GM18505 (cell line): ENCODE measurements at regions not wholly inside any gene's neighbourhood (a gene's known extent, or its start where the extent isn't known, plus 50 kb on each side); places are given as distances from the start of the nearest gene placed in this dataset.

Source experiments
- ATAC-seq: cut with Tn5 transposase; IDR thresholded peaks from one replicate; pipeline ENCODE4 v1.9.1; 2021; ENCODE audit not compliant: unreplicated experiment
- POLR2A ChIP-seq: IDR thresholded peaks from 4 replicates; pipeline ENCODE4 v1.6.1; 2011; ENCODE audit warnings: borderline replicate concordance; ENCODE audit not compliant: insufficient read depth, insufficient read length; ENCODE audit errors: extremely low read depth

DNA sequence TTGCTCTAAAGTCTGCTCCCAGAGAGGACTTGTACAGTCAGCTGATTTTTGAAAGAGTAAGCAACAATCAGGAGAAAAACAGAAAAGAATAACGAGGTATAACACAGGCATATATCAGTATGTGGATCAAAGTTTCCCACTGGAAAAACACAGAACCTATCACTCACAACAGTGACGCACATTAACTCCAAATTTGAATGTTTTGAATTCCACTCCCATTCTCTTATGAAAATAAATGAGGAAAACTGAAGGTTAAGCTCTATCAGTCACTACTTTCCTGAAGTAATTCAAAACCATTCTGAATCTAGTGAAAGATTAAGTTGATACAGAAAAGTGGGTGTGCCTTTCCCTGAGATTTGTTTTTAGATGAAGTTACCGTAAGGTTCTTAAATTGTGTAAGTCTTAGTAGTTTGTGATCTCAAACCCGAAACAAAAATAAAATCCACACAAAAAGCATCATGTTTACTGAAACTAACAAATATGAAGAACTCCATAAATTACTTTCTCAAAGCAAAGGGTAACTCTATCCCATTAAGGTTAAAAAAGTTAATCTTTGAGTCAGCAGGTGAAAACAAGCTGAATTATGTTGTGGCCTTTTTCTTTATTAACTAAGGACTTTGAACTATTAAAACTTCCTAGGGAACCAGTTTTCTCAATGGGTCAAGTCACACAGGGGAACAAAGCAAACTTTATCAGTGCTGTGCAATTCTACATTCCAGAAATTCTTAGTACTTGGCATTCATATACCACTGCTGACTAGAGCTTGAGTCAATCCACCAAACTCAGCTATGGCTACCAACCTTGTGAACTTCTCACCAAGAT lies 115.7 kb downstream of the OGFRL1 start:
- no peak for TF ChIP-seq POLR2A
- no peak for ATAC-seq

GRCh38 chr6:71404967-71405278 lies 116.3 kb downstream of the OGFRL1 start:
- TF ChIP-seq POLR2A: no peak
- no peak for ATAC-seq

- ATAC-seq: no peak
- no peak for TF ChIP-seq POLR2A
These were observed 116.8 kb downstream of the OGFRL1 start for GRCh38 chr6:71405416-71405815.

GRCh38 chr6:71406865-71407860 lies 118.6 kb downstream of the OGFRL1 start:
- no peak for ATAC-seq
- no peak for TF ChIP-seq POLR2A

DNA sequence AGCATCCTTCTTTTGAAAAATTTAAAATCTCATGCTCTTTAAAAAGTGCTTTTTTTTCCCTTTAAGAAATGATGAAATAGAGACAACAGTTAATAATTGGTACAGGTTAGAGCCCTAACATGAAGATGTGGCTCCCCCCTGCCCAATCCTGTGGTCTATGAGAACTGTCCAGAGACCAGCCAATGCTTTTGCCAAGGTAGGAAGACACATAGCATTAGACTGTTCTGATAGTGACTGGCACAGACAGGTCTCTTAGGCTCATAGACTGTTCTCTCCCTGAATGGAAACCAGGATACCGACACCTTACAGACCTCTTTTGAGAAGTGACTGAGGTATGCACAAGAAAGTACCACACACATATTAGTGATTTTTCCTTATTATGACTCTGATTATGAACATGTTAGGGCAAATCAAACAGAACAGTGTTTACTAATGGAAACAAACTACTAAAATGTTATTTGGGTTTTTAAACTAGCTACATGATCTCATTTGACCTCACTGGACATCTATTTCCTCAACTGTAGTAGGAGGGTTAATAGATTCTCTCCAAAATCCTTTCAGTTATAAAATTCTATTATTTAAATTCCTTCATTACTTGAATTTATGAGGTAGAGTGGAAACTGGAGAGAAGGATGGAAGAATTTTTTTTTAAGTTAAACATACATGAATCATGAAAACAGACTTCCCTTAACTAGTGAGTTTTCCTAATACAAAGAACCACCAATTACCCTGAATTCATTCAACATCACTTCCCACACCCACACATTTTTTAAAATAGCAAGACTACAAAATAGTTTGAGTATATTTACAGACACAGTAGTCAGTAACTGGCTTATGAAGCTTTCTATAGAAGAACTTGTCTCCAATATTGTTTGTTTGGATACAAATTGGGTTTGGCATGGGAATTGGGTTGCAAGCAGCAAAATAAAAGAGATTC lies 120.4 kb downstream of the OGFRL1 start:
- no peak for TF ChIP-seq POLR2A
- ATAC-seq: no peak

GRCh38 chr6:71410164-71410566 lies 121.6 kb downstream of the OGFRL1 start:
- no peak for TF ChIP-seq POLR2A

DNA sequence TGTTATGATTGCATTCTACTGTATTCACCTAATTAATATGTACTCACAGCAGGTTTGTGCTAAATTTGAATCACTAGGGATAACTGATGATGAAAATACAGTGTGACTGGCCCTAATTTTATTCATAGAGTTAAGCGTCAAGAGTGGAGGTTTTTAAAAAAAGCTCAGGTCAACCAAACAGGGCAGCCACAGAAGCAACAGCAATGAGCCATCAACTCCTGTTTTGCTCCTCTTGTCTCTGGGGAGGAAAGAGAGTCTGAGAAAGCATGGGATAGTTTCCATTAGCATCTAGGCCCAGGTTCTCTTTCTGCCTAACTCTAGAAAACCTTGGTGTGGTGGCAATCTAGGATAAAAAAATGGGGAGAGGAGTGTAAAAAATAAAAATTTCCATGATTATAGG lies 122.1 kb downstream of the OGFRL1 start:
- no peak for ATAC-seq
- no peak for TF ChIP-seq POLR2A

More at GRCh38 chr6:71410164-71410566, 121.6 kb downstream of the OGFRL1 start:
- ATAC-seq: no peak

DNA sequence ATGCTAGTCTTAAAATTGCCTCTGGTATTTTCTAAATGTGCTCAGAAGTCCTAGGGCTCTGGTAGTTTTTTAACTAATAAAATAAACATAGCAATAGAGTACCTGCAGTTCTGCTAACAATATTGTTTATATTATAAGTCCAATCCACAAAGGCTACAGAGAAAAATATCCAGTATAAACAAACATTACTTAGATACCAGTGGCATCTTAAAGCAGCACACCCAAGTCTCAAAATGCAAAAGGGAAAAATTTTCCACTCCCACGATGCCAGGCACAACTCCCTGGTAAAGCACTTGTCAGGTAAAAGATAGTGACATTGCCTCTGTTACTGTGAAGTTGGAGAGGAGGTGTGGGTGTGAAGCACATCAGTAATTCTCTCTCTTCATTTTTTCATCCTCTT lies 123.3 kb downstream of the OGFRL1 start:
- ATAC-seq: no peak
- no peak for TF ChIP-seq POLR2A

GRCh38 chr6:71412559-71413140 lies 124.0 kb downstream of the OGFRL1 start:
- ATAC-seq: no peak
- no peak for TF ChIP-seq POLR2A

DNA sequence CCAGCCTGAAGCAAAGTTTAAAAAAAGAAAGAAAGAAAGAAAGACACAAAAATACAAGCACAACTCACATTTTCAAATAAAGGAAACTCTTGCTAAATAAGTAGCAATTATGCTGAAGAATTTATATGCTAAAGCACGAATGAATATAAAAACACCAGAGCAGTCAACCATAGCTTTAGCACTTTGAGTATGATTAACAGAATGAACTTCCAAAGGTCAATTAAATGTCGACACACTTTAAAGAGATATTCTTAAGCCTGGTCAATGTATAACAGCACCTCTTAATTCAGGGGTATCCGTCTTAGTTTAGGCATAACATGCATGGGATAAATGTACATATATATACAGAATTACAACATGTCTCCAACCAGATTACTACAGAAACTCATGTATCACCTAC lies 125.9 kb downstream of the OGFRL1 start:
- ATAC-seq: no peak
- no peak for TF ChIP-seq POLR2A

DNA sequence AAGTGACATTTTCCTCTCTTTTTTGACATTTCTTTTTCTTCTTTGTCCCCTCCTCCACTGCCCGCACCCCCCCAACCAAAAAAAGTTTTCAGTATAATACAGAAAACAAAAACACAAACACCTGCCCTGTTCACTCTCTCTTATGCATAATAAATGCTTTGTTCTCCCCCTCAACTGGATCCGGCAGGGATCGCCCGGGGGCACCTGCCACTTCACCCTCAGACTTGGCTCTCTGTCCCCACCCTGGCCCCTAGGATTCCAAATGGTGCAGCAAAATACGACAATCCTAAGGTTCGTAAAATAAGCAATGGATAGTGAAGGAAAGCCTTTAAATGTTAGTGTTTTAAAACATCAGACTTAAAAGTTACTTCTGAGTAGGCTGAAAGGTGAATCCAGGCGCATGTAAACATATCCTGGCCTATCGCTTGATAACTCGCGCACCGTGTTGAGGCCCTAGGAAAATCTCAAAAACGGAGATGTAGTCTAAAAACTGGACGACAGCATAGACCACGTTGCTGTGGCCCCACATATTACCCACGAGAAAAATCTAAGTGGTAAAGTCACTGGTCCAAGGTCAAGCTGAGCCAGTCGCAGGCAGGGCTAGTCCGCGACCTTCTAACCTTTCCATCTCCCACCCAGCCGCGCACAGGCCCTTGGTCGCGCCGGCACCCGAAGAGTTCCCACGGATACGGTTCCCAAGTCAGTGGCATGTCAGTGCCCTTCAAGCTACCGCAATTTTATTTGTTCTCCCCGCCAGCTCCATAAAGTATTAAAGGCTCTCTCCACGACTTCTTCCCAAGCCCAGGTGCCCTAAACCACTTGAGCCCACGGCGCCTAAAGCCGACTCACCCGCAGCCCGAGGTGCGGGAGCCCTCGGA lies 130.8 kb downstream of the OGFRL1 start:
- no peak for ATAC-seq
- TF ChIP-seq POLR2A: no peak

DNA sequence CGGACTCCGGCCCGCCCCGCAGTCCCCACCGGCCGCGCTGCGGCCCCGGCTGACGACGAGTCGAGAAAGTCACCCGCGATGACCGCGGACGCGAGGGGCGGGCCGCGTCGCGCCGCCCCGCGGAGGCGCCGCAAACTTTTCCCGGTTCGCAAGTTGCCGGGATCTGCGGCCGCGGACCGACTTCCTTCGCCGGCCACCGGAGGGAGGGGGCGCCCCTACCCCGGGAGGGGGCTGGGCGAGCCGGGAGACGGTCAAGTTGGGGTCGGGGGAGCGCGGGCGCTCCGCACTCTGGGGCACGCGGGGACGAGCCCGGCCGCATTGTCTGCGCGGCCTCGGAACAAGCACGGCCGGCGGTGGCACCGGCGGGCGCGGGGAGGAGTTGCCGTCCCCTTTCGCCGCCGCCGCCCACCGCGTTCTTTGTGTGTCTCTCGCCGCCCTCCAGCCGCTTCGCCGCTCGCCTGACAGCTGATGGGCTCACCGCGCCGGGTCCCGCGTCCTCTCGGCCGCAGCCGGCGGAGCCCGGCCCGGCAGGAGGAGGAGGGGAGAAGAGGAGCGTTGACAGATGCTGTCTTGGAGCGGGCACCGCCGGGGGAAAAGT lies 131.6 kb downstream of the OGFRL1 start:
- peak; percentile 47 for ATAC-seq
- TF ChIP-seq POLR2A: no peak
